ENCODE measurements at regions not wholly inside any gene's neighbourhood (a gene's known extent, or its start where the extent isn't known, plus 50 kb on each side); places are given as distances from the start of the nearest gene placed in this dataset.

DNA sequence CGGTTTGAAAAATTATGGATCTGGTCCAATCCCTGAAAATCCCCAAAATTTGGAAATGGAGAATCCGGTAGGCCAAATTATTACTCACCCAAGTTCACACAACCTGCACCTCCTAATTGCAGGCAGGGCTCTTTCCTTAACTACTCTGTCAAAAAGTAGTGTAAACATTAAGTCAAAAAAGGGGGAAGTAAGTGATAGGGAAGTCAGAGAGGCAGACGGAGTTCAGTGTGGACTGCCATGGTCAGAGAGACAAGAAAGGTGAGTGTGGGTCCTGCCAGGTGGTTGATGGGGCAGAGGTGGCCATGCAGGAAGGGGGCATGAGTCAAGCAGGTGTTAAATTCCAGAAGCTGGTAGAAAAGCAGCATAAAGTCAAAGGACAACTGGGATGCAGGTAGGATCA is 83.5 kb upstream of the CALM2 start:
- H3K27me3 ChIP-seq (ENCODE audit: control insufficient read depth, extremely low read depth, insufficient read depth, low read length): no peaks in the 10 kb centered on the region
- H3K4me1 ChIP-seq (ENCODE audit: control insufficient read depth, extremely low read depth, insufficient read depth, low read length): no peaks in the 10 kb centered on the region
- H3K9me3 ChIP-seq (ENCODE audit: control insufficient read depth, low read depth, low read length): no peaks in the 10 kb centered on the region
- H2AFZ ChIP-seq (ENCODE audit: control insufficient read depth, low read length): no peak overlapping the region
- no peaks in the 10 kb centered on the region for H4K20me1 ChIP-seq (ENCODE audit: control insufficient read depth, extremely low read depth, insufficient read depth, low read length)
- no peaks in the 10 kb centered on the region for H3K36me3 ChIP-seq (ENCODE audit: control insufficient read depth in 2 of 2, extremely low read depth in 1 of 2, insufficient read depth in 2 of 2, low read length in 2 of 2)
- no peak for FAIRE-seq
- no peaks in the 10 kb centered on the region for H3K79me2 ChIP-seq (ENCODE audit: control insufficient read depth, insufficient read depth, low read length)
- no peaks in the 10 kb centered on the region for H3K9me1 ChIP-seq (ENCODE audit: control insufficient read depth, extremely low read depth, insufficient read depth, low read length)
- H3K27ac ChIP-seq (ENCODE audit: control insufficient read depth, insufficient read depth, low read length): no peak overlapping the region
- TF ChIP-seq EZH2 (IDR thresholded peaks at IDR 0.05; ENCODE audit: low read length): no peak
- TF ChIP-seq, protein P1, sequence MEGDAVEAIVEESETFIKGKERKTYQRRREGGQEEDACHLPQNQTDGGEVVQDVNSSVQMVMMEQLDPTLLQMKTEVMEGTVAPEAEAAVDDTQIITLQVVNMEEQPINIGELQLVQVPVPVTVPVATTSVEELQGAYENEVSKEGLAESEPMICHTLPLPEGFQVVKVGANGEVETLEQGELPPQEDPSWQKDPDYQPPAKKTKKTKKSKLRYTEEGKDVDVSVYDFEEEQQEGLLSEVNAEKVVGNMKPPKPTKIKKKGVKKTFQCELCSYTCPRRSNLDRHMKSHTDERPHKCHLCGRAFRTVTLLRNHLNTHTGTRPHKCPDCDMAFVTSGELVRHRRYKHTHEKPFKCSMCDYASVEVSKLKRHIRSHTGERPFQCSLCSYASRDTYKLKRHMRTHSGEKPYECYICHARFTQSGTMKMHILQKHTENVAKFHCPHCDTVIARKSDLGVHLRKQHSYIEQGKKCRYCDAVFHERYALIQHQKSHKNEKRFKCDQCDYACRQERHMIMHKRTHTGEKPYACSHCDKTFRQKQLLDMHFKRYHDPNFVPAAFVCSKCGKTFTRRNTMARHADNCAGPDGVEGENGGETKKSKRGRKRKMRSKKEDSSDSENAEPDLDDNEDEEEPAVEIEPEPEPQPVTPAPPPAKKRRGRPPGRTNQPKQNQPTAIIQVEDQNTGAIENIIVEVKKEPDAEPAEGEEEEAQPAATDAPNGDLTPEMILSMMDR (optimal IDR thresholded peaks at IDR 0.05 in 1 of 3, IDR thresholded peaks at IDR 0.05 in 1 of 3, conservative IDR thresholded peaks at IDR 0.05 in 1 of 3; ENCODE audit: extremely low read depth in 1 of 3, insufficient read depth in 2 of 3, low read length in 3 of 3): no peak
- no peak overlapping the region for H3K9ac ChIP-seq (ENCODE audit: control insufficient read depth, extremely low read depth, insufficient read depth, low read length)
- H3K4me2 ChIP-seq (ENCODE audit: control insufficient read depth, extremely low read depth, insufficient read depth, low read depth, low read length): no peak overlapping the region
- dilution Hi-C loops (cut with MboI; ENCODE audit: extremely low pct_ligation_motif_present, low sequenced_read_pairs): no loop called here
- no peak for DNase-seq (ENCODE audit: low read depth, low spot score)
- H3K4me3 ChIP-seq (ENCODE audit: control insufficient read depth in 2 of 3, extremely low read depth in 1 of 3, insufficient read depth in 2 of 3, low read depth in 1 of 3, low read length in 3 of 3): no peak overlapping the region

DNA sequence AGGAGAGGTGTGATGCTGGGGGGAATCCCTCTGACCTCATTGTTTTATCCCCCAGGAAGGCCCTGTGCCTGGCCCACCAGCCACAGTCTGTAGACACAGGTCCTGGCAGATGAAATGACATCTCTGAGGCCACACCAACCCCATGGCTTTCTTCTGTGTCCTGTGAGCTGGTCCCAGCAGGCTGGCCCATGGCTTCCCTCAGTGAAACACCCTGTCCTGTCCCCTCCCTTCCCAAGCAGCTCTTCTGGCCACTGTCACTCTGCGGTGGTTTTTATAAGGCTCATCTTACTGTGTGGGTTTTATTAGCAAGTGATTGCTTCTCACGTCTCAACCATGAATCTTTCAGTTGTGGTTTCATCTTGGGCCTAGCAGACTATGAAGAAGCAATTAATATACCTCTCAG is 81.6 kb upstream of the CALM2 start:
- H3K4me1 ChIP-seq (ENCODE audit: control insufficient read depth, extremely low read depth, insufficient read depth, low read length): no peaks in the 10 kb centered on the region
- FAIRE-seq: no peak
- H3K9me1 ChIP-seq (ENCODE audit: control insufficient read depth, extremely low read depth, insufficient read depth, low read length): no peaks in the 10 kb centered on the region
- no peaks in the 10 kb centered on the region for H3K27me3 ChIP-seq (ENCODE audit: control insufficient read depth, extremely low read depth, insufficient read depth, low read length)
- no peaks in the 10 kb centered on the region for H3K79me2 ChIP-seq (ENCODE audit: control insufficient read depth, insufficient read depth, low read length)
- H3K9ac ChIP-seq (ENCODE audit: control insufficient read depth, extremely low read depth, insufficient read depth, low read length): no peak overlapping the region
- dilution Hi-C loops (cut with MboI; ENCODE audit: extremely low pct_ligation_motif_present, low sequenced_read_pairs): no loop called here
- H3K4me3 ChIP-seq (ENCODE audit: control insufficient read depth in 2 of 3, extremely low read depth in 1 of 3, insufficient read depth in 2 of 3, low read depth in 1 of 3, low read length in 3 of 3): no peak overlapping the region
- H3K9me3 ChIP-seq (ENCODE audit: control insufficient read depth, low read depth, low read length): no peaks in the 10 kb centered on the region
- no peak overlapping the region for H2AFZ ChIP-seq (ENCODE audit: control insufficient read depth, low read length)
- TF ChIP-seq EZH2 (IDR thresholded peaks at IDR 0.05; ENCODE audit: low read length): no peak
- TF ChIP-seq, protein P1 (optimal IDR thresholded peaks at IDR 0.05 in 1 of 3, IDR thresholded peaks at IDR 0.05 in 1 of 3, conservative IDR thresholded peaks at IDR 0.05 in 1 of 3; ENCODE audit: extremely low read depth in 1 of 3, insufficient read depth in 2 of 3, low read length in 3 of 3): no peak
- no peaks in the 10 kb centered on the region for H3K36me3 ChIP-seq (ENCODE audit: control insufficient read depth in 2 of 2, extremely low read depth in 1 of 2, insufficient read depth in 2 of 2, low read length in 2 of 2)
- no peak overlapping the region for H3K4me2 ChIP-seq (ENCODE audit: control insufficient read depth, extremely low read depth, insufficient read depth, low read depth, low read length)
- H4K20me1 ChIP-seq (ENCODE audit: control insufficient read depth, extremely low read depth, insufficient read depth, low read length): no peaks in the 10 kb centered on the region
- no peak overlapping the region for H3K27ac ChIP-seq (ENCODE audit: control insufficient read depth, insufficient read depth, low read length)
- no peak for DNase-seq (ENCODE audit: low read depth, low spot score)
